ENCODE measurements at regions not wholly inside any gene's neighbourhood (a gene's known extent, or its start where the extent isn't known, plus 50 kb on each side); places are given as distances from the start of the nearest gene placed in this dataset.

DNA sequence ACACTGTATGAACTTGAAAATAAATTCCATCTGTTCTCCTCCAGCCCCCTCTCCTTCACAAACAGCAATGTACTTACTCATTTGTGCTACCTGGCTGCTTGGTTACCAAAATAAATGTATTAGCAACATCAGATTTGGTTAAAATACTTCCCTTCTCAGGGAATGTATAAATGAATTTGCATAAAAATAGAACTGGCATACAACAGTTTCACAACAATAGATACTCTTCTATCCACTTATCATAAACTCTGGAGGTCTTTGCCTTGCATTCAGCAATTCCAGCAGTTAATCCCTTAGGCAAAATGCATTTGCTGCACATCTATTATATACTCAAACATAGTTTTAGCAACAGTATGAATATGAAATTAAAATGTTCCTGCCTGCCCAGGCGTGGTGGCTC lies 658.2 kb downstream of the CENPC start:
- H3K4me2 ChIP-seq (ENCODE audit: insufficient read depth, low read length) = no peak overlapping the region
- dilution Hi-C loops (cut with MboI; ENCODE audit: extremely low pct_ligation_motif_present, low sequenced_read_pairs) (no loop called here), intact Hi-C loops (cut with micrococcal nuclease) (no loop called here)
- CTCF ChIA-PET = no interaction called here
- no peak overlapping the region for H3K27ac ChIP-seq (ENCODE audit: insufficient read depth, low read depth, low read length)
- TF ChIP-seq MYC (IDR thresholded peaks at IDR 0.05; ENCODE audit: low read depth, low read length) (no peak), POLR2AphosphoS5 (IDR thresholded peaks at IDR 0.05; ENCODE audit: insufficient read depth, low read depth, low read length) (no peak), JUN (IDR thresholded peaks at IDR 0.05; ENCODE audit: borderline replicate concordance, insufficient read depth, insufficient read length, low read depth) (no peak), POLR2A (IDR thresholded peaks at IDR 0.05; ENCODE audit: low read depth, low read length) (no peak)
- TF ChIP-seq, protein P1, sequence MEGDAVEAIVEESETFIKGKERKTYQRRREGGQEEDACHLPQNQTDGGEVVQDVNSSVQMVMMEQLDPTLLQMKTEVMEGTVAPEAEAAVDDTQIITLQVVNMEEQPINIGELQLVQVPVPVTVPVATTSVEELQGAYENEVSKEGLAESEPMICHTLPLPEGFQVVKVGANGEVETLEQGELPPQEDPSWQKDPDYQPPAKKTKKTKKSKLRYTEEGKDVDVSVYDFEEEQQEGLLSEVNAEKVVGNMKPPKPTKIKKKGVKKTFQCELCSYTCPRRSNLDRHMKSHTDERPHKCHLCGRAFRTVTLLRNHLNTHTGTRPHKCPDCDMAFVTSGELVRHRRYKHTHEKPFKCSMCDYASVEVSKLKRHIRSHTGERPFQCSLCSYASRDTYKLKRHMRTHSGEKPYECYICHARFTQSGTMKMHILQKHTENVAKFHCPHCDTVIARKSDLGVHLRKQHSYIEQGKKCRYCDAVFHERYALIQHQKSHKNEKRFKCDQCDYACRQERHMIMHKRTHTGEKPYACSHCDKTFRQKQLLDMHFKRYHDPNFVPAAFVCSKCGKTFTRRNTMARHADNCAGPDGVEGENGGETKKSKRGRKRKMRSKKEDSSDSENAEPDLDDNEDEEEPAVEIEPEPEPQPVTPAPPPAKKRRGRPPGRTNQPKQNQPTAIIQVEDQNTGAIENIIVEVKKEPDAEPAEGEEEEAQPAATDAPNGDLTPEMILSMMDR (IDR thresholded peaks at IDR 0.05; ENCODE audit: extremely low read depth in 1 of 2, insufficient read depth in 1 of 2, low read depth in 1 of 2, low read length in 2 of 2) = no peak
- TF ChIP-seq, protein P2, sequence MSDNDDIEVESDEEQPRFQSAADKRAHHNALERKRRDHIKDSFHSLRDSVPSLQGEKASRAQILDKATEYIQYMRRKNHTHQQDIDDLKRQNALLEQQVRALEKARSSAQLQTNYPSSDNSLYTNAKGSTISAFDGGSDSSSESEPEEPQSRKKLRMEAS (IDR thresholded peaks at IDR 0.05; ENCODE audit: insufficient read depth, insufficient read length) = no peak
- no peaks in the 10 kb centered on the region for H3K79me2 ChIP-seq (ENCODE audit: control insufficient read depth, insufficient read depth, low read length)
- POLR2A ChIA-PET = no interaction called here
- H3K4me3 ChIP-seq (replicated peaks in 1 of 3; ENCODE audit: insufficient read depth in 1 of 3, low read depth in 1 of 3, low read length in 3 of 3) = no peak overlapping the region
- H3K4me1 ChIP-seq (ENCODE audit: control insufficient read depth, extremely low read depth, insufficient read depth, low read length) = no peaks in the 10 kb centered on the region
- H3K9me3 ChIP-seq (replicated peaks; ENCODE audit: control insufficient read depth, insufficient read depth, low read length) = no peaks in the 10 kb centered on the region
- no TSS peak for BruUV-seq (replicated peaks)
- no peaks in the 10 kb centered on the region for H3K9me1 ChIP-seq (replicated peaks; ENCODE audit: control insufficient read depth, extremely low read depth, insufficient read depth, low read length)
- H3K9ac ChIP-seq (replicated peaks; ENCODE audit: extremely low read depth, insufficient read depth, low read length) = no peak overlapping the region
- FAIRE-seq (no peak), DNase-seq (ENCODE audit: low read depth, low spot score) (no peak)
- H3K36me3 ChIP-seq (ENCODE audit: control insufficient read depth in 2 of 2, extremely low read depth in 1 of 2, insufficient read depth in 2 of 2, low read length in 2 of 2) = no peaks in the 10 kb centered on the region
- H2AFZ ChIP-seq (ENCODE audit: low read depth, low read length) = no peak overlapping the region
- H4K20me1 ChIP-seq (replicated peaks; ENCODE audit: control insufficient read depth, extremely low read depth, insufficient read depth, low read length) = no peaks in the 10 kb centered on the region
- no peaks in the 10 kb centered on the region for H3K27me3 ChIP-seq (ENCODE audit: control insufficient read depth in 2 of 2, insufficient read depth in 2 of 2, low read length in 2 of 2)

DNA sequence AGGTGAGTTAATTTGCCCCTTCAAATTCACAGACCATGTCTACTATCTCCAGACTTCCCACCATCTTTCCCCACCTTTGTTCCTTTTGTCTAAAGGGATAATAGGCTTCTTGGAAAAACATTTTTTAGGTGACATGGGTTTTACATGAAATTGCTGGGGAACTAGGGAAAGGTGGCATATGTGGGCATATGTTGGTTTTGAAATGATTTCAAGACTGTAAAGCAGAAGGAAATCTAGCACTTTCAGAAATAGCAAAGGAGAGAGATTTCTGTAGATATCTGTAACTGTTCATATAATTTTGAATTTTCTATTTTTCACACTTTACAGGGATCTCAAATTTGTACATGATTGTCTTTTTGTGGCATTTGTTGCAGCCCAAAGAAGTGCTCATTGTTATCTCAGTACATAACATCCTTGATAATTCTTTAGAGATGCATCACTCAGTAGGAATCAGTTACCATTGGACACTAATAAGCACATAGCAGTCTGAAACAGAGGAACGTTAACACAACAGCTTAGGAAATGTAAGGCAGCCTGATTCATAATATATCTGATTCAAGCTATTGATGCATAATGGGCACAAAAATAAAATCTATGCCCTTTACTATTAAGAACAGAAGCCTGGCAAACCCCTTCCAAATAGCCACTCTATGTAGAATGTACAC lies 659.7 kb downstream of the CENPC start:
- H3K9ac ChIP-seq (replicated peaks; ENCODE audit: extremely low read depth, insufficient read depth, low read length) = no peak overlapping the region
- no TSS peak for BruUV-seq (replicated peaks)
- TF ChIP-seq, protein P1 (IDR thresholded peaks at IDR 0.05; ENCODE audit: extremely low read depth in 1 of 2, insufficient read depth in 1 of 2, low read depth in 1 of 2, low read length in 2 of 2) = no peak
- no peak for TF ChIP-seq GATA2 (IDR thresholded peaks at IDR 0.05; ENCODE audit: insufficient read depth, insufficient read length, low read depth, low read length)
- no peak for TF ChIP-seq POLR2A (IDR thresholded peaks at IDR 0.05; ENCODE audit: low read depth, low read length)
- no peak for TF ChIP-seq JUN (IDR thresholded peaks at IDR 0.05; ENCODE audit: borderline replicate concordance, insufficient read depth, insufficient read length, low read depth)
- TF ChIP-seq, protein P2 (IDR thresholded peaks at IDR 0.05; ENCODE audit: insufficient read depth, insufficient read length) = no peak
- CTCF ChIA-PET = no interaction called here
- H4K20me1 ChIP-seq (replicated peaks; ENCODE audit: control insufficient read depth, extremely low read depth, insufficient read depth, low read length) = no peaks in the 10 kb centered on the region
- H3K79me2 ChIP-seq (ENCODE audit: control insufficient read depth, insufficient read depth, low read length) = no peaks in the 10 kb centered on the region
- no peaks in the 10 kb centered on the region for H3K9me1 ChIP-seq (replicated peaks; ENCODE audit: control insufficient read depth, extremely low read depth, insufficient read depth, low read length)
- no peak overlapping the region for H3K4me3 ChIP-seq (replicated peaks in 1 of 3; ENCODE audit: insufficient read depth in 1 of 3, low read depth in 1 of 3, low read length in 3 of 3)
- intact Hi-C loops (cut with micrococcal nuclease) = no loop called here
- H3K27me3 ChIP-seq (ENCODE audit: control insufficient read depth in 2 of 2, insufficient read depth in 2 of 2, low read length in 2 of 2) = no peaks in the 10 kb centered on the region
- no peak for DNase-seq (ENCODE audit: low read depth, low spot score)
- no peak for FAIRE-seq
- H3K4me2 ChIP-seq (ENCODE audit: insufficient read depth, low read length) = no peak overlapping the region
- H3K36me3 ChIP-seq (ENCODE audit: control insufficient read depth in 2 of 2, extremely low read depth in 1 of 2, insufficient read depth in 2 of 2, low read length in 2 of 2) = no peaks in the 10 kb centered on the region
- POLR2A ChIA-PET = no interaction called here
- no peaks in the 10 kb centered on the region for H3K4me1 ChIP-seq (ENCODE audit: control insufficient read depth, extremely low read depth, insufficient read depth, low read length)
- no peak overlapping the region for H2AFZ ChIP-seq (ENCODE audit: low read depth, low read length)
- H3K9me3 ChIP-seq (replicated peaks; ENCODE audit: control insufficient read depth, insufficient read depth, low read length) = no peaks in the 10 kb centered on the region
- dilution Hi-C loops (cut with MboI; ENCODE audit: extremely low pct_ligation_motif_present, low sequenced_read_pairs) = no loop called here
- H3K27ac ChIP-seq (ENCODE audit: insufficient read depth, low read depth, low read length) = no peak overlapping the region

Measured in endothelial cell of umbilical vein (primary cell).